Amniotic stem cell (primary cell): ENCODE measurements at regions not wholly inside any gene's neighbourhood (a gene's known extent, or its start where the extent isn't known, plus 50 kb on each side); places are given as distances from the start of the nearest gene placed in this dataset.
"Not testable (repeated sequence)": the region's sequence is repeated elsewhere in the genome, so short reads cannot be mapped to it uniquely, and the experiment has no call there.

Source experiments
- DNase-seq: peaks from one replicate; lab custom pipeline; 2025; lab: John Stamatoyannopoulos, UW

DNA sequence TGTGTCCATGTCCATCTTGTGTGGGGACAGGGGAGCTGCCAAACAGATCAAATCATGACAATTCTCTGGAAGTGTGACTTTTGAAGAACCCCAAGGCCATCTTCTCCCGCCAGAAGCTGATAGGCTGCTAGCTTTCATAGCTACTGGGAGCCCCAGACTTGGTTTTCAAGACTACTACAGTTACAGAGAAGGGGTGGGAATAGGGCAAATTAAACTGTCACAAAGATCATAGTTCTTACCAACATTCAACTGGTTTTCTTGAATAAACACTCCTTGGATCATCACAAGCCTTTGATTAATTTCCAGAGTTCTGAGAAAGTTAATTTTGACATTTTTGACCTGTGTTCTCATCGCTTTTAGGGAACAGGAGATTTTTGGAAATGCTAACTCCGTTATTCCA is 67.8 kb upstream of the FARP1 start:
- DNase-seq = no peak

DNA sequence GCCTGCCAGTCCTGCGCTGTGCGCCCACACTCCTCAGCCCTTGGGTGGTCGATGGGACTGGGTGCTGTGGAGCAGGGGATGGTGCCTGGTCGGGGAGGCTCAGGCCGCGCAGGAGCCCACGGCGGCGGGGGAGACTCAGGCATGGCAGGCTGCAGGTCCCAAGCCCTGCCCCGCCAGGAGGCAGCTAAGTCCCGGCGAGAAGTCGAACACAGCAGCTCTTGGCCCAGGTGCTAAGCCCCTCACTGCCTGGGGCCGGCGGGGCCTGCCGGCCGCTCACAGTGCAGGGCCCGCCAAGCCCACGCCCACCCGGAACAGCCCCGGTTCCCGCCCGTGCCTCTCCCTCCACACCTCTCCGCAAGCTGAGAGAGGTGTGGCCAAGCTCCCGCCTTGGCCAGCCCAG is 66.6 kb upstream of the FARP1 start:
- not testable (repeated sequence) for DNase-seq

DNA sequence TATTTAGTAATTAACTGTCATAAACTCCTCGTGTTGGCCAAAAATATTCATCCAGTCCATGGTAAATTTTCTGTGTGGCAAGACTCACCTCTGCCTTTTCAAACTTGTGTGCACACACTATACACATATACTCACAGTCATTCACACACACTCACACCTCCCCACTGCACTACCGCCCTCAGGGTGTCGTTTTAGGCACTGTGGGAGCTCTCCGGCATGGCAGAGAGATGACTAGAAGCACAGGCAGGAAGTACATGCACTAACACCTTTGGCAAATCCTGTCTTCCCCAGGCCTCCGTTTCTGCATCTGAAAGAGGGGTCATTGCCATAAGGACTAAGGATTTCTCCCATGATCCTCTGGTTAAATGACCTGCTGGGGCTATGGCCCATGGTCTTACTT is 62.6 kb upstream of the FARP1 start:
- no peak for DNase-seq

DNA sequence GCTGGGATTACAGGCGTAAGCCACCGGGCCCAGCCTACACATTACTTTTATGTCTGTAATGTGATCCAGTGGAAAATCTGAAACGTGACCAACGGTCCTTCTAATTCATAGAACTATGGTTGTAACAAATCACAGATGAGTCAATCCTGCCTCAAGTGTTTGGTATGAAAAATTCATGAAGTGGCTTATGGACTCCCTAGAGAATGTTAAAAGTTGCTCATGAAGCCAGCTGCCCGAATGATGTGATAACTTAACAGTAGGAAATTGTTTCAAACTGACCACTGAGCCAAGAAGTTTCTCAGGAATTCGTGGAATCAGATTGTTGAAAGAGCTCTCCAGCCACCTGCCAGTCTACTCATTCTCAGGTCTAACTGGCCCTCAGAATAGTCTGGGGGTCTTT is 59.4 kb upstream of the FARP1 start:
- peak; percentile 81 for DNase-seq

DNA sequence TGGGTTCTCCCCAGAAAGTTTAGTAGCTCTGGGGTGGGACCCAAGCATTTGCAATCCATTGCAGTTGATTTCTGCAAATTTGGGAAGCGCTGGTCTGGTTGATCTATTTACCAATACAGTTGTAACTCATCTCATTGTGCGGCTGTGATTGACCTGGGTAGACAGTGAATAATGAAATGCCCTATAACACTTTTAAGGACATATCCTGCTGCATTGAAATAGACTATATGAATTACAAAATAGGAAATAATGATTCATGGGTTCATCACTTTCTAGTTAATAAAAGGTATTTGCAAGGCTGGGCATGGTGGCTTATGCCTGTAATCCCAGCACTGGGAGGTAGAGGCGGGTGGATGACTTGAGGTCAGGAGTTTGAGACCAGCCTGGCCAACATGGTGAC is 59.0 kb upstream of the FARP1 start:
- no peak for DNase-seq

DNA sequence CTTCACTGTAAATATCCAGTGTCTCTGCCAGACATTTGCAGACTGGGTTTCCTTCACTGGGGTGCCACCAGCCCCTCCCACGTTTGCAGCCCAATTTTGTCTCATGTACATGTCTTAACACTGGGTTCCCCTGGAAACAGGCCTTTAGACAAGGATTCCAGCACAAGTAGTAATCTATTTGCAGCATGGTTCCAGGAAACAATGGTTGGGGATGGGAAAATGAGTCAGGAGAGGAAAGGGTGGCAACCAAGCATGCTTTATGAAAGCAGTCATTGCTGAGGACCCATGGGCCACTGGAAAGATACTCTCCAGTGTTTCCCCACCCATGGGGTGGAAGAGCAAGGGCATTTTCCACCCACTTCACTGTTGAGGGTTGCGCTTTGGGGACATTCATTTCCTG is 53.6 kb upstream of the FARP1 start:
- no peak for DNase-seq

DNA sequence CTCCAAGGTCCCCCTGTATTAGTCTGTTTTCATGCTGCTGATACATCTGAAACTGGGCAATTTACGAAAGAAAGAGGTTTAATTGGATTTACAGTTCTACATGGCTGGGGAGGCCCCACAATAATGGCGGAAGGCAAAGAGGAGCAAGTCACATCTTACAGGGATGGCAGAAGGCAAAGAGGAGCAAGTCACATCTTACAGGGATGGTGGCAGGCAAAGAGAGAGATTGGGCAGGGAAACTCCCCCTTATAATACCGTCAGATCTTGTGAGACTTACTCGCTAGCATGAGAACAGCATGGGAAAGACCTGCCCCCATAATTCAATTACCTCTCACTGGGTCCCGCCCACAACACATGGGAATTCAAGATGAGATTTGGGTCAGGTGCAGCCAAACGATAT is 50.0 kb upstream of the FARP1 start:
- no peak for DNase-seq
